Limb (tissue), 2 donors: ENCODE measurements at regions not wholly inside any gene's neighbourhood (a gene's known extent, or its start where the extent isn't known, plus 50 kb on each side); places are given as distances from the start of the nearest gene placed in this dataset.

Source experiments
- DNase-seq, 2 donors: peaks; one replicate each; pipeline ENCODE4 v3.0.0-alpha.2; 2016; ENCODE audit errors: extremely low spot score in 2 of 2

GRCh38 chr13:74969419-74969818 is 512.5 kb downstream of the TBC1D4 start:
- no peak for DNase-seq

- peak; percentile 52 to 90 for DNase-seq
Observed at GRCh38 chr13:74966814-74967424, 515.0 kb downstream of the TBC1D4 start.

GRCh38 chr13:74966275-74966674 is 515.7 kb downstream of the TBC1D4 start:
- DNase-seq: no peak

- DNase-seq: no peak
Observed at GRCh38 chr13:74945637-74946036, 536.3 kb downstream of the TBC1D4 start.

GRCh38 chr13:74931698-74932433 is 550.1 kb downstream of the TBC1D4 start:
- no peak for DNase-seq

- DNase-seq: no peak
Observed at GRCh38 chr13:74930402-74931165, 551.4 kb downstream of the TBC1D4 start.

GRCh38 chr13:74929436-74929835 is 552.5 kb downstream of the TBC1D4 start:
- no peak for DNase-seq

- DNase-seq: no peak
Observed at GRCh38 chr13:74927823-74928222, 554.1 kb downstream of the TBC1D4 start.

GRCh38 chr13:74922963-74923362 is 559.0 kb downstream of the TBC1D4 start:
- no peak for DNase-seq

- no peak for DNase-seq
Observed at GRCh38 chr13:74921326-74921725, 560.6 kb downstream of the TBC1D4 start.

GRCh38 chr13:74920920-74921319 is 561.0 kb downstream of the TBC1D4 start:
- no peak for DNase-seq

- DNase-seq: no peak
Observed at GRCh38 chr13:74920361-74920760, 561.6 kb downstream of the TBC1D4 start.

- no peak for DNase-seq
Observed at GRCh38 chr13:74919914-74920313, 562.1 kb downstream of the TBC1D4 start.

GRCh38 chr13:74912898-74913297 is 569.1 kb downstream of the TBC1D4 start:
- no peak for DNase-seq

- no peak for DNase-seq
Observed at GRCh38 chr13:74910415-74910814, 571.6 kb downstream of the TBC1D4 start.

- DNase-seq: no peak
Observed at GRCh38 chr13:74907788-74908187, 574.2 kb downstream of the TBC1D4 start.

GRCh38 chr13:74904556-74904955 is 577.4 kb downstream of the TBC1D4 start:
- no peak for DNase-seq

GRCh38 chr13:74895042-74895796 is 586.8 kb downstream of the TBC1D4 start:
- DNase-seq: no peak

- peak in 1 of 2 donors; percentile 48 for DNase-seq
Observed at GRCh38 chr13:74892096-74892495, 589.9 kb downstream of the TBC1D4 start.

GRCh38 chr13:74891610-74892009 is 590.4 kb downstream of the TBC1D4 start:
- DNase-seq: no peak

- no peak for DNase-seq
Observed at GRCh38 chr13:74889321-74889720, 592.6 kb downstream of the TBC1D4 start.

GRCh38 chr13:74886502-74886901 is 595.5 kb downstream of the TBC1D4 start:
- DNase-seq: peak in 1 of 2 donors; percentile 47
